CD4-positive, alpha-beta memory T cell (primary cell): ENCODE measurements at regions not wholly inside any gene's neighbourhood (a gene's known extent, or its start where the extent isn't known, plus 50 kb on each side); places are given as distances from the start of the nearest gene placed in this dataset.

Experiments used
- CTCF ChIA-PET: fragments of 350-600 bp; sonication (Branson Sonifier 250); formaldehyde crosslinking; loops from one replicate; lab custom pipeline; 2021; ENCODE audit warnings: inconsistent platforms; ENCODE audit not compliant: partially characterized antibody; lab: Charles Lee
- POLR2A ChIA-PET: fragments of 350-600 bp; sonication (Branson Sonifier 250); formaldehyde crosslinking; loops from one replicate; lab custom pipeline; 2021; ENCODE audit not compliant: partially characterized antibody; lab: Charles Lee
- DNase-seq, 5 donors: peaks; one replicate each; pipeline versions ENCODE4 v3.0.0 to v3.0.0-alpha.2; 2020 to 2022; ENCODE audit warnings: mixed read lengths in 1 of 5
- H3K27ac ChIP-seq: one replicate; pipeline ENCODE4 v1.7.0; 2013; ENCODE audit warnings: low read depth, low read length
- H3K27me3 ChIP-seq: 2 replicates; pipeline ENCODE4 v1.7.0; 2013; ENCODE audit warnings: mild to moderate bottlenecking, low read length, moderate library complexity; ENCODE audit not compliant: insufficient read depth
- H3K36me3 ChIP-seq: 2 replicates; pipeline ENCODE4 v1.7.0; 2013; ENCODE audit warnings: mild to moderate bottlenecking, low read length, moderate library complexity; ENCODE audit not compliant: insufficient read depth
- H3K4me1 ChIP-seq: 2 replicates; pipeline ENCODE4 v1.7.0; 2013; ENCODE audit warnings: mild to moderate bottlenecking, low read length, moderate library complexity; ENCODE audit not compliant: insufficient read depth
- H3K4me3 ChIP-seq, 2 donors: one replicate each; pipeline ENCODE4 v1.7.0; 2013; ENCODE audit warnings: low read length in 2 of 2, mild to moderate bottlenecking in 1 of 2
- H3K9me3 ChIP-seq, 2 donors: one replicate each; pipeline ENCODE4 v1.7.0; 2013; ENCODE audit warnings: low read length in 2 of 2, control low read depth in 1 of 2; ENCODE audit not compliant: control insufficient read depth in 1 of 2
- H3K27ac Mint-ChIP-seq, 7 donors: one replicate each; pipeline ENCODE4 v1.8.0; 2020 to 2021; ENCODE audit warnings: mixed read lengths in 7 of 7, mild to moderate bottlenecking in 6 of 7, inconsistent platforms in 3 of 7, moderate library complexity in 3 of 7
- H3K27me3 Mint-ChIP-seq, 2 donors: one replicate each; pipeline ENCODE4 v1.8.0; 2020 to 2021; ENCODE audit warnings: mixed read lengths in 2 of 2
- H3K36me3 Mint-ChIP-seq, 2 donors: one replicate each; pipeline ENCODE4 v1.8.0; 2020 to 2021; ENCODE audit warnings: mixed read lengths in 2 of 2, inconsistent platforms in 1 of 2, mild to moderate bottlenecking in 1 of 2
- H3K4me1 Mint-ChIP-seq, 4 donors: one replicate each; pipeline ENCODE4 v1.8.0; 2020 to 2021; ENCODE audit warnings: mixed read lengths in 4 of 4, mild to moderate bottlenecking in 1 of 4
- H3K4me3 Mint-ChIP-seq, 8 donors: one replicate each; pipeline ENCODE4 v1.8.0; 2020 to 2021; ENCODE audit warnings: mixed read lengths in 8 of 8, mild to moderate bottlenecking in 7 of 8, moderate library complexity in 6 of 8, inconsistent platforms in 3 of 8
- H3K9me3 Mint-ChIP-seq, 8 donors: one replicate each; pipeline ENCODE4 v1.8.0; 2020 to 2021; ENCODE audit warnings: mixed read lengths in 8 of 8, mild to moderate bottlenecking in 5 of 8, inconsistent platforms in 3 of 8, moderate library complexity in 1 of 8
- intact Hi-C: fragments of 100-400 bp; cut with micrococcal nuclease; formaldehyde crosslinking; loops from one replicate; pipeline ENCODE4 v1.15.1; 2023

- Histone ChIP-seq H3K4me1 (no peaks in the 10 kb centered on the region), H3K36me3 (no peaks in the 10 kb centered on the region), H3K27ac (no peak overlapping the region), H3K27me3 (no peaks in the 10 kb centered on the region), H3K9me3 (no peaks in the 10 kb centered on the region), H3K4me3 (no peak overlapping the region)
- intact Hi-C loops: no loop called here
- ChIA-PET CTCF (no interaction called here), POLR2A (no interaction called here)
- no peak for DNase-seq
- Mint-ChIP-seq H3K4me3 (peak overlapping the region in 1 of 8 donors; percentile 31), H3K36me3 (no peaks in the 10 kb centered on the region), H3K4me1 (no peaks in the 10 kb centered on the region), H3K9me3 (peaks cover 0 to 20% (median 2%) of the 10 kb centered on the region in 8 donors), H3K27me3 (no peaks in the 10 kb centered on the region), H3K27ac (no peak overlapping the region)
Measured at GRCh38 chr5:114924769-114925168, 244.9 kb downstream of the TRIM36 start.

DNA sequence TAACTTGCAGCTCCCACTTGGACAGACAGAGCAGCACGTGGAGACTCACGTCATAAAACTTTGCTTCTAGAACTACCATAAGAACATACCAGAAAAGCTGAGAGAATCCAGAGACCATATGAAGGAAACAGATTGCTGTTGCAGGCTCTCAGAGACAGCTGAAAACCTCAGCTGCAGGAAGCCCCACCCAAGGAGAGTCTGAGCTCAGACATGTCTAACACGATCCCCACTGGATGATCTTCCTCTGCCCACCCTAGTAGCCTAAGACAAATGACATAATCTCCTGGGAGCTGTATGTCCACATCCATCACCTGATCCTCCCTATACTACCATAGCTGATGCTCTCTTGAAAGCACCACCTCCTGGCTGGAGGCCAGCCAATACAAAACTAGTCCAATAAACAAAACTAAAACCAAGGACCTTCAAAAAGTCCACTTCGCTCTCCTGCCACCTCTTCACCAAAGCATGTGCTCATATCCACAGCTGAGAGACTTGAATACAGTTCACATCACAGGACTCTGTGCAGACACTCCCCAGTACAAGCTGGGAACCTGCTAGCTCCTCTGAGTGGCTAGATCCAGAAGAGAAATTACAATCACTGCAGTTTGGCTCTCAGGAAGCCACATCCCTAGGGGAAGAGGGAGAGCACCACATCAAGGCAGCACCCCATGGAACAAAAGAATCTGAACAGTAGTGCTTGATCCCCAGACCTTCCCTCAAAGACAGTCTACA, 257.4 kb downstream of the TRIM36 start:
- intact Hi-C loops: no loop called here
- Histone ChIP-seq H3K4me3 (no peak overlapping the region), H3K4me1 (no peaks in the 10 kb centered on the region), H3K27me3 (no peaks in the 10 kb centered on the region), H3K27ac (no peak overlapping the region), H3K36me3 (no peaks in the 10 kb centered on the region), H3K9me3 (no peaks in the 10 kb centered on the region)
- no peaks in the 10 kb centered on the region for H3K36me3 Mint-ChIP-seq
- no peaks in the 10 kb centered on the region for H3K27me3 Mint-ChIP-seq
- no peak for DNase-seq
- ChIA-PET POLR2A (no interaction called here), CTCF (no interaction called here)
- no peak overlapping the region for H3K27ac Mint-ChIP-seq
- peaks cover 0 to 5% (median under 1%) of the 10 kb centered on the region in 8 donors for H3K9me3 Mint-ChIP-seq
- no peak overlapping the region for H3K4me3 Mint-ChIP-seq
- no peaks in the 10 kb centered on the region for H3K4me1 Mint-ChIP-seq

- Histone ChIP-seq H3K27me3 (no peaks in the 10 kb centered on the region), H3K36me3 (no peaks in the 10 kb centered on the region), H3K4me1 (no peaks in the 10 kb centered on the region), H3K27ac (no peak overlapping the region), H3K9me3 (no peaks in the 10 kb centered on the region), H3K4me3 (no peak overlapping the region)
- no peaks in the 10 kb centered on the region for H3K27me3 Mint-ChIP-seq
- CTCF ChIA-PET: no interaction called here
- no peaks in the 10 kb centered on the region for H3K4me1 Mint-ChIP-seq
- no peaks in the 10 kb centered on the region for H3K36me3 Mint-ChIP-seq
- no peak overlapping the region for H3K27ac Mint-ChIP-seq
- POLR2A ChIA-PET: no interaction called here
- no peak for DNase-seq
- peaks cover 0 to 7% (median 3%) of the 10 kb centered on the region in 8 donors for H3K9me3 Mint-ChIP-seq
- intact Hi-C loops: no loop called here
- no peak overlapping the region for H3K4me3 Mint-ChIP-seq
Measured at GRCh38 chr5:114910727-114911126, 259.0 kb downstream of the TRIM36 start.

GRCh38 chr5:114909424-114909823, 260.3 kb downstream of the TRIM36 start:
- Histone ChIP-seq H3K27ac (no peak overlapping the region), H3K36me3 (no peaks in the 10 kb centered on the region), H3K27me3 (no peaks in the 10 kb centered on the region), H3K4me1 (no peaks in the 10 kb centered on the region), H3K9me3 (no peaks in the 10 kb centered on the region), H3K4me3 (no peak overlapping the region)
- Mint-ChIP-seq H3K27me3 (no peaks in the 10 kb centered on the region), H3K36me3 (no peaks in the 10 kb centered on the region), H3K9me3 (peaks cover 0 to 7% (median 3%) of the 10 kb centered on the region in 8 donors), H3K27ac (no peak overlapping the region), H3K4me3 (no peak overlapping the region), H3K4me1 (no peaks in the 10 kb centered on the region)
- ChIA-PET POLR2A (no interaction called here), CTCF (no interaction called here)
- intact Hi-C loops: no loop called here
- no peak for DNase-seq

DNA sequence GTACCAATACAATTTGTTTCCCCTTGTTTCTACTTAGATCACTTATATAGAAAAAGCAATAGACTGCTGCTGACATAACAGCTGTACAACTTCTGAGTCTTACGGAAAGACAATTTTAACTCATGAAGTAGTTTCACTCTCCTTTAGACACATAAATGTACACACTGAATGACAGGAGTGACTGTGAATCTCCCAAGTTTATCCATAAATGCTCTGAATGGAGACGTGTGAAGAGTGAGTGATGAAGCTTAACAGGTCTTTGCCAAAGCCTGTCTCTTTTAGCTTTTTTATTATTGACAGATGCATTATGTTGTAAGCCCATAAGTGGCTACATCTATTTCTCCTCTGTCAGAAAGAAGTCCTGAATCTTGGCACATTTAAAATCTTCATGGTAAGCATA, 265.9 kb downstream of the TRIM36 start:
- Histone ChIP-seq H3K27me3 (no peaks in the 10 kb centered on the region), H3K36me3 (no peaks in the 10 kb centered on the region), H3K4me1 (no peaks in the 10 kb centered on the region), H3K9me3 (no peaks in the 10 kb centered on the region), H3K4me3 (no peak overlapping the region), H3K27ac (no peak overlapping the region)
- Mint-ChIP-seq H3K4me1 (no peaks in the 10 kb centered on the region), H3K36me3 (no peaks in the 10 kb centered on the region), H3K27me3 (no peaks in the 10 kb centered on the region), H3K4me3 (no peak overlapping the region), H3K9me3 (peaks cover 2 to 8% (median 4%) of the 10 kb centered on the region in 8 donors), H3K27ac (no peak overlapping the region)
- no peak for DNase-seq
- CTCF ChIA-PET: no interaction called here
- intact Hi-C loops: no loop called here
- POLR2A ChIA-PET: no interaction called here

DNA sequence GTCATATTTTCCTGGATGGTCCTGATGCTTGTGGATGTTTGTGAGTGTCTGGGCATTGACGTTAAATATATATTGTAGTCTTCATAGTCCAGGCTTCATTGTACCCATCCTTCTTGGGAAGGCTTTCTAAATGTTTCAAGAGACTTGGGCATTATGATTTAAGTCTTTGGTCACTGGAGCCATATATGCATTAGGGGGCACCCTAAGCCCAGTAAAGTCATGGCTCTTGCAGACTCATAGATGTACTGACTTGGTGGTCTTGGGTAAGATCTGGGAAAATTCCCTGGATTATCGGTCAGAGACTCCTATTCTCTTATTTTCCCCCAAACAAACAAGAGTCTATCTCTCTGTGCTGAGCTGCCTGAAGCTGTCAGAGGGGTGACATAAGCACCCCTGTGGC, 271.1 kb downstream of the TRIM36 start:
- H3K9me3 Mint-ChIP-seq: peaks cover 0 to 9% (median 2%) of the 10 kb centered on the region in 8 donors
- H3K27ac Mint-ChIP-seq: no peak overlapping the region
- Histone ChIP-seq H3K27ac (no peak overlapping the region), H3K4me3 (no peak overlapping the region), H3K36me3 (no peaks in the 10 kb centered on the region), H3K9me3 (no peaks in the 10 kb centered on the region), H3K4me1 (no peaks in the 10 kb centered on the region), H3K27me3 (no peaks in the 10 kb centered on the region)
- H3K4me1 Mint-ChIP-seq: no peaks in the 10 kb centered on the region
- CTCF ChIA-PET: no interaction called here
- H3K27me3 Mint-ChIP-seq: peaks cover 0 to 1% of the 10 kb centered on the region in 2 donors
- H3K4me3 Mint-ChIP-seq: no peak overlapping the region
- intact Hi-C loops: no loop called here
- no peaks in the 10 kb centered on the region for H3K36me3 Mint-ChIP-seq
- DNase-seq: no peak
- POLR2A ChIA-PET: no interaction called here

- H3K27ac Mint-ChIP-seq: no peak overlapping the region
- no peaks in the 10 kb centered on the region for H3K27me3 Mint-ChIP-seq
- no peaks in the 10 kb centered on the region for H3K36me3 Mint-ChIP-seq
- no peaks in the 10 kb centered on the region for H3K4me1 ChIP-seq
- ChIA-PET CTCF (no interaction called here), POLR2A (no interaction called here)
- no peaks in the 10 kb centered on the region for H3K27me3 ChIP-seq
- H3K4me3 ChIP-seq: no peak overlapping the region
- no peak overlapping the region for H3K27ac ChIP-seq
- intact Hi-C loops: no loop called here
- no peaks in the 10 kb centered on the region for H3K9me3 ChIP-seq
- H3K4me3 Mint-ChIP-seq: no peak overlapping the region
- no peaks in the 10 kb centered on the region for H3K36me3 ChIP-seq
- H3K9me3 Mint-ChIP-seq: peaks cover 2 to 19% (median 11%) of the 10 kb centered on the region in 8 donors
- no peaks in the 10 kb centered on the region for H3K4me1 Mint-ChIP-seq
- no peak for DNase-seq
Measured at GRCh38 chr5:114883675-114884074, 286.0 kb downstream of the TRIM36 start.

DNA sequence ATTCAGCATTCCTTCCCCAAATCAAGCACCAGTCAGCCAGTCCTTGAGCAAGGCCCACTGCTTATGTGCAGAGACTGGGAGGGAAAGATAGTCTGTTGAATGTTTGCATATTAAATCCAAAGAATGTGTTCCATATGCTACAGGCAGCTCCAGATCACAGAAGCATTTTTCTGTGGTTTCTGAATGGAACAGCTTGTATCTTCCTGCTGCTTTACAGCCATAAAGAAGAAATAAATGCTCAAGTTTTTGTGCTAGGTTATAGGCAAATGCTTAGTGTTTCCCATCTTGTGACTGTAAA, 310.3 kb downstream of the TRIM36 start:
- CTCF ChIA-PET: no interaction called here
- Mint-ChIP-seq H3K36me3 (no peaks in the 10 kb centered on the region), H3K27ac (no peak overlapping the region), H3K27me3 (no peaks in the 10 kb centered on the region), H3K9me3 (peaks cover 0 to 7% (median 1%) of the 10 kb centered on the region in 8 donors), H3K4me1 (peaks cover 0 to 5% (median 0%) of the 10 kb centered on the region in 4 donors), H3K4me3 (no peak overlapping the region)
- Histone ChIP-seq H3K9me3 (no peaks in the 10 kb centered on the region), H3K27me3 (no peaks in the 10 kb centered on the region), H3K36me3 (no peaks in the 10 kb centered on the region), H3K4me1 (no peaks in the 10 kb centered on the region), H3K27ac (no peak overlapping the region), H3K4me3 (no peak overlapping the region)
- no peak for DNase-seq
- intact Hi-C loops: no loop called here
- POLR2A ChIA-PET: no interaction called here
